ENCODE measurements at regions not wholly inside any gene's neighbourhood (a gene's known extent, or its start where the extent isn't known, plus 50 kb on each side); places are given as distances from the start of the nearest gene placed in this dataset.

- TF ChIP-seq CTCF (conservative IDR thresholded peaks at IDR 0.05; ENCODE audit: low read depth, low read length) (no peak), EZH2phosphoT487 (IDR thresholded peaks at IDR 0.05; ENCODE audit: borderline replicate concordance, low read length) (no peak)
These were observed 137.9 kb upstream of the LRIG1 start for GRCh38 chr3:66638717-66639116.
